Activated T-helper 1 cell treated with anti-CD3 and anti-CD28 coated beads, Interleukin-12 subunit alpha, Interleukin-12 subunit beta, Interleukin-2, Interleukin-4 antibody, amounts not matched to agents 30 ng/mL and 10 ng/mL and 1 ng/mL, durations not matched to agents 14 hours and 24 hours and 36 hours (primary cell): ENCODE measurements at regions not wholly inside any gene's neighbourhood (a gene's known extent, or its start where the extent isn't known, plus 50 kb on each side); places are given as distances from the start of the nearest gene placed in this dataset.
"Not testable (repeated sequence)": the region's sequence is repeated elsewhere in the genome, so short reads cannot be mapped to it uniquely, and the experiment has no call there.

Experiments used
- DNase-seq: peaks from one replicate; pipeline ENCODE4 v3.0.0; 2021; ENCODE audit warnings: low spot score
- H3K27ac Mint-ChIP-seq: one replicate; pipeline ENCODE4 v1.8.0; 2021; ENCODE audit warnings: mild to moderate bottlenecking, mixed read lengths
- H3K27me3 Mint-ChIP-seq: one replicate; pipeline ENCODE4 v1.8.0; 2022; ENCODE audit warnings: mild to moderate bottlenecking, moderate library complexity, mixed read lengths; ENCODE audit not compliant: insufficient read depth
- H3K36me3 Mint-ChIP-seq: one replicate; pipeline ENCODE4 v1.8.0; 2021; ENCODE audit warnings: low read depth, mixed read lengths
- H3K4me1 Mint-ChIP-seq: one replicate; pipeline ENCODE4 v1.8.0; 2021; ENCODE audit warnings: low read depth, mixed read lengths
- H3K4me3 Mint-ChIP-seq: one replicate; pipeline ENCODE4 v1.8.0; 2021; ENCODE audit warnings: mild to moderate bottlenecking, moderate library complexity, mixed read lengths
- H3K9me3 Mint-ChIP-seq: one replicate; pipeline ENCODE4 v1.8.0; 2021; ENCODE audit warnings: mixed read lengths
- intact Hi-C: fragments of 100-400 bp; cut with micrococcal nuclease; formaldehyde crosslinking; loops from one replicate; pipeline ENCODE4 v1.15.1; 2024

GRCh38 chr13:88436974-88437373 lies 765.8 kb downstream of the SLITRK5 start:
- H3K36me3 Mint-ChIP-seq, result no peaks in the 10 kb centered on the region
- no peaks in the 10 kb centered on the region for H3K27me3 Mint-ChIP-seq
- H3K4me3 Mint-ChIP-seq, result no peak overlapping the region
- H3K27ac Mint-ChIP-seq, result no peak overlapping the region
- DNase-seq, result no peak
- H3K9me3 Mint-ChIP-seq, result peaks cover 9% of the 10 kb centered on the region
- intact Hi-C loops, result no loop called here
- H3K4me1 Mint-ChIP-seq, result no peaks in the 10 kb centered on the region

GRCh38 chr13:88450515-88450914 lies 779.3 kb downstream of the SLITRK5 start:
- no peak overlapping the region for H3K27ac Mint-ChIP-seq
- no peaks in the 10 kb centered on the region for H3K9me3 Mint-ChIP-seq
- H3K4me1 Mint-ChIP-seq, result no peaks in the 10 kb centered on the region
- intact Hi-C loops, result no loop called here
- no peaks in the 10 kb centered on the region for H3K36me3 Mint-ChIP-seq
- no peaks in the 10 kb centered on the region for H3K27me3 Mint-ChIP-seq
- no peak for DNase-seq
- no peak overlapping the region for H3K4me3 Mint-ChIP-seq

- Mint-ChIP-seq H3K27ac (no peak overlapping the region), H3K27me3 (no peaks in the 10 kb centered on the region), H3K36me3 (no peaks in the 10 kb centered on the region), H3K4me3 (no peak overlapping the region), H3K9me3 (peaks cover 4% of the 10 kb centered on the region), H3K4me1 (no peaks in the 10 kb centered on the region)
- intact Hi-C loops, result no loop called here
- no peak for DNase-seq
Measured at GRCh38 chr13:88456151-88456550, 785.0 kb downstream of the SLITRK5 start.

GRCh38 chr13:88459331-88459730 lies 788.2 kb downstream of the SLITRK5 start:
- no peaks in the 10 kb centered on the region for H3K4me1 Mint-ChIP-seq
- H3K4me3 Mint-ChIP-seq, result no peak overlapping the region
- H3K27ac Mint-ChIP-seq, result no peak overlapping the region
- intact Hi-C loops, result no loop called here
- no peaks in the 10 kb centered on the region for H3K27me3 Mint-ChIP-seq
- no peaks in the 10 kb centered on the region for H3K36me3 Mint-ChIP-seq
- no peak for DNase-seq
- H3K9me3 Mint-ChIP-seq, result peaks cover 7% of the 10 kb centered on the region

- DNase-seq, result no peak
- intact Hi-C loops, result no loop called here
- Mint-ChIP-seq H3K27me3 (no peaks in the 10 kb centered on the region), H3K27ac (no peak overlapping the region), H3K9me3 (peaks cover 7% of the 10 kb centered on the region), H3K4me1 (no peaks in the 10 kb centered on the region), H3K4me3 (no peak overlapping the region), H3K36me3 (no peaks in the 10 kb centered on the region)
Measured at GRCh38 chr13:88461272-88462009, 790.3 kb downstream of the SLITRK5 start.

- no peak for DNase-seq
- intact Hi-C loops, result no loop called here
- no peak overlapping the region for H3K27ac Mint-ChIP-seq
- H3K4me3 Mint-ChIP-seq, result no peak overlapping the region
- no peaks in the 10 kb centered on the region for H3K27me3 Mint-ChIP-seq
- H3K4me1 Mint-ChIP-seq, result no peaks in the 10 kb centered on the region
- H3K36me3 Mint-ChIP-seq, result no peaks in the 10 kb centered on the region
- peaks cover 3% of the 10 kb centered on the region for H3K9me3 Mint-ChIP-seq
Measured at GRCh38 chr13:88464851-88465250, 793.7 kb downstream of the SLITRK5 start.

GRCh38 chr13:88472316-88472715 lies 801.1 kb downstream of the SLITRK5 start:
- DNase-seq, result no peak
- no peaks in the 10 kb centered on the region for H3K36me3 Mint-ChIP-seq
- no peak overlapping the region for H3K4me3 Mint-ChIP-seq
- H3K27ac Mint-ChIP-seq, result no peak overlapping the region
- intact Hi-C loops, result no loop called here
- no peaks in the 10 kb centered on the region for H3K27me3 Mint-ChIP-seq
- no peaks in the 10 kb centered on the region for H3K9me3 Mint-ChIP-seq
- H3K4me1 Mint-ChIP-seq, result no peaks in the 10 kb centered on the region

- intact Hi-C loops, result no loop called here
- no peaks in the 10 kb centered on the region for H3K4me1 Mint-ChIP-seq
Measured at GRCh38 chr13:88483202-88483601, 812.0 kb downstream of the SLITRK5 start.

GRCh38 chr13:88507909-88508308 lies 836.7 kb downstream of the SLITRK5 start:
- no peak for DNase-seq
- intact Hi-C loops, result no loop called here
- Mint-ChIP-seq H3K9me3 (peaks cover 62% of the 10 kb centered on the region), H3K4me3 (no peak overlapping the region), H3K27me3 (no peaks in the 10 kb centered on the region), H3K27ac (no peak overlapping the region), H3K36me3 (no peaks in the 10 kb centered on the region), H3K4me1 (no peaks in the 10 kb centered on the region)

More at GRCh38 chr13:88483202-88483601, 812.0 kb downstream of the SLITRK5 start:
- Mint-ChIP-seq H3K27ac (no peak overlapping the region), H3K9me3 (no peaks in the 10 kb centered on the region), H3K4me3 (no peak overlapping the region), H3K36me3 (no peaks in the 10 kb centered on the region), H3K27me3 (no peaks in the 10 kb centered on the region)
- DNase-seq, result no peak

- H3K27ac Mint-ChIP-seq, DNase-seq, H3K36me3 Mint-ChIP-seq, H3K27me3 Mint-ChIP-seq, intact Hi-C loops, H3K4me3 Mint-ChIP-seq, H3K4me1 Mint-ChIP-seq: not testable (repeated sequence)
- H3K9me3 Mint-ChIP-seq, result peaks cover 43% of the 10 kb centered on the region
Measured at GRCh38 chr13:88512993-88513392, 841.8 kb downstream of the SLITRK5 start.

GRCh38 chr13:88526186-88526852 lies 855.1 kb downstream of the SLITRK5 start:
- Mint-ChIP-seq H3K27me3 (no peaks in the 10 kb centered on the region), H3K36me3 (no peaks in the 10 kb centered on the region), H3K4me1 (no peaks in the 10 kb centered on the region), H3K4me3 (no peak overlapping the region), H3K9me3 (peaks cover 10% of the 10 kb centered on the region), H3K27ac (no peak overlapping the region)
- DNase-seq, result no peak
- intact Hi-C loops, result no loop called here

- intact Hi-C loops, result no loop called here
Measured at GRCh38 chr13:88526853-88527215, 855.7 kb downstream of the SLITRK5 start.

GRCh38 chr13:88541994-88542393 lies 870.8 kb downstream of the SLITRK5 start:
- Mint-ChIP-seq H3K9me3 (no peaks in the 10 kb centered on the region), H3K27me3 (no peaks in the 10 kb centered on the region), H3K36me3 (no peaks in the 10 kb centered on the region), H3K4me1 (no peaks in the 10 kb centered on the region), H3K4me3 (no peak overlapping the region), H3K27ac (no peak overlapping the region)
- intact Hi-C loops, result no loop called here
- DNase-seq, result no peak

More at GRCh38 chr13:88526853-88527215, 855.7 kb downstream of the SLITRK5 start:
- Mint-ChIP-seq H3K27me3 (no peaks in the 10 kb centered on the region), H3K9me3 (peaks cover 9% of the 10 kb centered on the region), H3K27ac (no peak overlapping the region), H3K4me3 (no peak overlapping the region), H3K36me3 (no peaks in the 10 kb centered on the region), H3K4me1 (no peaks in the 10 kb centered on the region)
- DNase-seq, result no peak
